A549 (cell line): ENCODE measurements at regions not wholly inside any gene's neighbourhood (a gene's known extent, or its start where the extent isn't known, plus 50 kb on each side); places are given as distances from the start of the nearest gene placed in this dataset.

Source experiments
- EHMT2 ChIP-seq: fragments of 200-600 bp; sonication (generic); IDR thresholded peaks from 2 replicates; pipeline ENCODE4 v1.6.1; 2016; ENCODE audit warnings: antibody characterized with exemption, low read depth, mild to moderate bottlenecking, moderate library complexity
- POLR2A ChIP-seq: IDR thresholded peaks from 2 replicates; pipeline ENCODE4 v1.6.1; 2012; ENCODE audit warnings: mild to moderate bottlenecking, low read length
- TF ChIP-seq, protein P1 (sequence below): fragments of >200 bp; sonication (Bioruptor Twin); formaldehyde crosslinking; IDR thresholded peaks from 3 replicates; pipeline ENCODE4 v1.5.1; 2016
- TF ChIP-seq, protein P2 (sequence below): fragments of 450-650 bp; IDR thresholded peaks from 2 replicates; pipeline ENCODE4 v1.6.1; 2014; ENCODE audit warnings: antibody characterized with exemption
- TF ChIP-seq, protein P3 (sequence below): IDR thresholded peaks from 2 replicates; pipeline ENCODE4 v1.6.1; 2012

DNA sequence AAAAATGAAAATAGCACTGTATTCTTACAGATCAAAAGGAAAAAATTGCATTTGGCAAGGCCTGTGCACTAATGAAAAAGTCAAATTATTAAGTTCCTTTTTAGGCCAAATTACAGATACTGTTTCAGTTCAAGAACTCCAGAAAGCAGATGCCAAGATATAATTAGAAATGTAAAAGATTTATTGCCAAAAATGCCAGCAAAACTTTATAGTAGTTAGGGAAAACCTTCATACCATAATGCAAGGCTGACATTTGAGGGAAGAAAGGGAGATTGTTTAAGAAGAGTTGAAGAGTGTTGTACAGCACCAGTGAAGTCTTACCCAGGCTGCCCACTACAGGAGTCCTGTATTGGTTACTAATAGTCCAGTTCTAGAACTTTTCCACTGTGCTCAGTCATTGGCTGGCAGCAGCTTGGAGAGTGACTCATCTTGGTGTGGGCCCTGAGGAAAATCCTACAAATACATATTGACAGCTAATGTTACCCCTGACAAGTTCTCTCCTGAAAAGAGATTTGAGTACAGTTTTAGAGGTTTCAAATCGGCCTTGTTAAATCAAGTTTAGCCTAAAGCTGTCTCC is 600.4 kb downstream of the C12orf50 start:
- TF ChIP-seq POLR2A (no peak), EHMT2 (no peak)
- TF ChIP-seq, protein P1, sequence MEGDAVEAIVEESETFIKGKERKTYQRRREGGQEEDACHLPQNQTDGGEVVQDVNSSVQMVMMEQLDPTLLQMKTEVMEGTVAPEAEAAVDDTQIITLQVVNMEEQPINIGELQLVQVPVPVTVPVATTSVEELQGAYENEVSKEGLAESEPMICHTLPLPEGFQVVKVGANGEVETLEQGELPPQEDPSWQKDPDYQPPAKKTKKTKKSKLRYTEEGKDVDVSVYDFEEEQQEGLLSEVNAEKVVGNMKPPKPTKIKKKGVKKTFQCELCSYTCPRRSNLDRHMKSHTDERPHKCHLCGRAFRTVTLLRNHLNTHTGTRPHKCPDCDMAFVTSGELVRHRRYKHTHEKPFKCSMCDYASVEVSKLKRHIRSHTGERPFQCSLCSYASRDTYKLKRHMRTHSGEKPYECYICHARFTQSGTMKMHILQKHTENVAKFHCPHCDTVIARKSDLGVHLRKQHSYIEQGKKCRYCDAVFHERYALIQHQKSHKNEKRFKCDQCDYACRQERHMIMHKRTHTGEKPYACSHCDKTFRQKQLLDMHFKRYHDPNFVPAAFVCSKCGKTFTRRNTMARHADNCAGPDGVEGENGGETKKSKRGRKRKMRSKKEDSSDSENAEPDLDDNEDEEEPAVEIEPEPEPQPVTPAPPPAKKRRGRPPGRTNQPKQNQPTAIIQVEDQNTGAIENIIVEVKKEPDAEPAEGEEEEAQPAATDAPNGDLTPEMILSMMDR, result no peak
- TF ChIP-seq, protein P2, sequence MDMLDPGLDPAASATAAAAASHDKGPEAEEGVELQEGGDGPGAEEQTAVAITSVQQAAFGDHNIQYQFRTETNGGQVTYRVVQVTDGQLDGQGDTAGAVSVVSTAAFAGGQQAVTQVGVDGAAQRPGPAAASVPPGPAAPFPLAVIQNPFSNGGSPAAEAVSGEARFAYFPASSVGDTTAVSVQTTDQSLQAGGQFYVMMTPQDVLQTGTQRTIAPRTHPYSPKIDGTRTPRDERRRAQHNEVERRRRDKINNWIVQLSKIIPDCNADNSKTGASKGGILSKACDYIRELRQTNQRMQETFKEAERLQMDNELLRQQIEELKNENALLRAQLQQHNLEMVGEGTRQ, result no peak
- TF ChIP-seq, protein P3, sequence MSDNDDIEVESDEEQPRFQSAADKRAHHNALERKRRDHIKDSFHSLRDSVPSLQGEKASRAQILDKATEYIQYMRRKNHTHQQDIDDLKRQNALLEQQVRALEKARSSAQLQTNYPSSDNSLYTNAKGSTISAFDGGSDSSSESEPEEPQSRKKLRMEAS, result no peak
